A673 (cell line): ENCODE measurements at regions not wholly inside any gene's neighbourhood (a gene's known extent, or its start where the extent isn't known, plus 50 kb on each side); places are given as distances from the start of the nearest gene placed in this dataset.

Experiments
- BruUV-seq: library from RNA; stranded (reverse); fragments of 400-500 nt; replicated peaks from 2 replicates; lab custom pipeline; 2021; lab: Mats Ljungman, UMichigan
- CTCF ChIA-PET: fragments of 300-600 bp; sonication (Branson Sonifier 250); formaldehyde crosslinking; loops from one replicate; lab custom pipeline; 2022; ENCODE audit warnings: antibody characterized with exemption; lab: Charles Lee
- POLR2A ChIA-PET: fragments of 300-600 bp; sonication (Branson Sonifier 250); formaldehyde crosslinking; loops from one replicate; lab custom pipeline; 2022; ENCODE audit warnings: antibody characterized with exemption; ENCODE audit not compliant: low non-redundant PET; lab: Charles Lee
- DNase-seq: peaks from one replicate; pipeline ENCODE4 v3.0.0-alpha.2; 2015; ENCODE audit warnings: low spot score
- H3K27ac ChIP-seq: fragments of 200-600 bp; sonication (generic); 2 replicates; pipeline ENCODE4 v1.5.1; 2016; ENCODE audit warnings: mixed run types, low read depth, mild to moderate bottlenecking, mixed read lengths, antibody characterized with exemption, low read length; ENCODE audit not compliant: poor library complexity, severe bottlenecking
- H3K27me3 ChIP-seq: fragments of 200-600 bp; sonication (generic); replicated peaks from 2 replicates; pipeline ENCODE4 v1.6.1; 2017; ENCODE audit warnings: mixed run types, low read depth, mild to moderate bottlenecking, mixed read lengths, antibody characterized with exemption, low read length; ENCODE audit not compliant: insufficient read depth, poor library complexity
- H3K36me3 ChIP-seq: fragments of 200-600 bp; sonication (generic); 2 replicates; pipeline ENCODE4 v1.6.1; 2016; ENCODE audit warnings: mixed run types, mild to moderate bottlenecking, mixed read lengths, antibody characterized with exemption, low read length; ENCODE audit not compliant: insufficient read depth, poor library complexity, severe bottlenecking
- H3K4me1 ChIP-seq: fragments of 200-600 bp; sonication (generic); 2 replicates; pipeline ENCODE4 v1.6.1; 2017; ENCODE audit warnings: mixed run types, mild to moderate bottlenecking, mixed read lengths, antibody characterized with exemption, low read length; ENCODE audit not compliant: insufficient read depth, poor library complexity, severe bottlenecking
- H3K4me3 ChIP-seq: fragments of 200-600 bp; sonication (generic); 2 replicates; pipeline ENCODE4 v1.5.1; 2016; ENCODE audit warnings: low read depth, mixed run types, mild to moderate bottlenecking, mixed read lengths, low read length; ENCODE audit not compliant: poor library complexity, severe bottlenecking
- H3K9me3 ChIP-seq: fragments of 200-600 bp; sonication (generic); 2 replicates; pipeline ENCODE4 v1.6.1; 2016; ENCODE audit warnings: mixed run types, low read depth, mild to moderate bottlenecking, mixed read lengths, antibody characterized with exemption, low read length; ENCODE audit not compliant: poor library complexity, severe bottlenecking
- EZH2 ChIP-seq: fragments of 200-600 bp; sonication (generic); IDR thresholded peaks from 2 replicates; pipeline ENCODE4 v1.6.1; 2017; ENCODE audit warnings: borderline replicate concordance, low read depth, mild to moderate bottlenecking, mixed read lengths, antibody characterized with exemption, low read length; ENCODE audit not compliant: poor library complexity, severe bottlenecking
- intact Hi-C: fragments of 100-400 bp; cut with micrococcal nuclease; formaldehyde crosslinking; loops from one replicate; pipeline ENCODE4 v1.10.0; 2022; ENCODE audit not compliant: unreplicated experiment
- TF ChIP-seq, protein P1 (sequence below): fragments of 300-800, 200-600 bp; sonication (generic); conservative IDR thresholded peaks from 2 replicates; pipeline ENCODE4 v1.5.1; 2017; ENCODE audit warnings: low read depth, mild to moderate bottlenecking, antibody characterized with exemption, low read length, moderate library complexity, mixed read lengths

- no TSS peak for BruUV-seq
- Histone ChIP-seq H3K9me3 (no peaks in the 10 kb centered on the region), H3K4me3 (no peak overlapping the region), H3K27me3 (peaks cover 8% of the 10 kb centered on the region), H3K4me1 (no peaks in the 10 kb centered on the region), H3K27ac (no peak overlapping the region), H3K36me3 (no peaks in the 10 kb centered on the region)
- TF ChIP-seq, protein P1, sequence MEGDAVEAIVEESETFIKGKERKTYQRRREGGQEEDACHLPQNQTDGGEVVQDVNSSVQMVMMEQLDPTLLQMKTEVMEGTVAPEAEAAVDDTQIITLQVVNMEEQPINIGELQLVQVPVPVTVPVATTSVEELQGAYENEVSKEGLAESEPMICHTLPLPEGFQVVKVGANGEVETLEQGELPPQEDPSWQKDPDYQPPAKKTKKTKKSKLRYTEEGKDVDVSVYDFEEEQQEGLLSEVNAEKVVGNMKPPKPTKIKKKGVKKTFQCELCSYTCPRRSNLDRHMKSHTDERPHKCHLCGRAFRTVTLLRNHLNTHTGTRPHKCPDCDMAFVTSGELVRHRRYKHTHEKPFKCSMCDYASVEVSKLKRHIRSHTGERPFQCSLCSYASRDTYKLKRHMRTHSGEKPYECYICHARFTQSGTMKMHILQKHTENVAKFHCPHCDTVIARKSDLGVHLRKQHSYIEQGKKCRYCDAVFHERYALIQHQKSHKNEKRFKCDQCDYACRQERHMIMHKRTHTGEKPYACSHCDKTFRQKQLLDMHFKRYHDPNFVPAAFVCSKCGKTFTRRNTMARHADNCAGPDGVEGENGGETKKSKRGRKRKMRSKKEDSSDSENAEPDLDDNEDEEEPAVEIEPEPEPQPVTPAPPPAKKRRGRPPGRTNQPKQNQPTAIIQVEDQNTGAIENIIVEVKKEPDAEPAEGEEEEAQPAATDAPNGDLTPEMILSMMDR: no peak
- TF ChIP-seq EZH2: no peak
- intact Hi-C loops: no loop called here
- ChIA-PET POLR2A (no interaction called here), CTCF (no interaction called here)
- DNase-seq: no peak
Measured at GRCh38 chr5:167355346-167355745, 936.1 kb upstream of the WWC1 start.

- ChIA-PET POLR2A (no interaction called here), CTCF (no interaction called here)
Measured at GRCh38 chr5:167356374-167356773, 935.1 kb upstream of the WWC1 start.

GRCh38 chr5:167358868-167359492, 932.5 kb upstream of the WWC1 start:
- no TSS peak for BruUV-seq
- intact Hi-C loops: no loop called here
- CTCF ChIA-PET: no interaction called here

More at GRCh38 chr5:167356374-167356773, 935.1 kb upstream of the WWC1 start:
- H3K27me3 ChIP-seq: peaks cover 8% of the 10 kb centered on the region
- no peak for DNase-seq
- H3K36me3 ChIP-seq: no peaks in the 10 kb centered on the region
- BruUV-seq: no TSS peak
- intact Hi-C loops: no loop called here
- H3K4me1 ChIP-seq: no peaks in the 10 kb centered on the region
- H3K4me3 ChIP-seq: no peak overlapping the region
- H3K9me3 ChIP-seq: no peaks in the 10 kb centered on the region
- no peak overlapping the region for H3K27ac ChIP-seq
- TF ChIP-seq, protein P1: no peak
- TF ChIP-seq EZH2: no peak

More at GRCh38 chr5:167358868-167359492, 932.5 kb upstream of the WWC1 start:
- TF ChIP-seq, protein P1: no peak
- no peak for TF ChIP-seq EZH2
- H3K27me3 ChIP-seq: no peaks in the 10 kb centered on the region
- H3K9me3 ChIP-seq: no peaks in the 10 kb centered on the region
- H3K36me3 ChIP-seq: no peaks in the 10 kb centered on the region
- POLR2A ChIA-PET: no interaction called here
- no peak overlapping the region for H3K27ac ChIP-seq
- H3K4me1 ChIP-seq: no peaks in the 10 kb centered on the region
- H3K4me3 ChIP-seq: no peak overlapping the region
- DNase-seq: no peak
